Neural progenitor cell (in vitro differentiated cells): ENCODE measurements at regions not wholly inside any gene's neighbourhood (a gene's known extent, or its start where the extent isn't known, plus 50 kb on each side); places are given as distances from the start of the nearest gene placed in this dataset.

ENCODE experiments used
- EZH2 ChIP-seq: fragments of 200-600 bp; sonication (generic); IDR thresholded peaks from 2 replicates; pipeline ENCODE4 v1.6.1; 2017; ENCODE audit warnings: antibody characterized with exemption, mild to moderate bottlenecking, moderate library complexity
- EZH2phosphoT487 ChIP-seq: fragments of 200-600 bp; sonication (generic); IDR thresholded peaks from 2 replicates; pipeline ENCODE4 v1.6.1; 2017; ENCODE audit warnings: antibody characterized with exemption
- TF ChIP-seq, protein P1 (sequence below): fragments of 200-600 bp; sonication (generic); IDR thresholded peaks from 2 replicates; pipeline ENCODE4 v1.5.1; 2017; ENCODE audit warnings: antibody characterized with exemption, mild to moderate bottlenecking

DNA sequence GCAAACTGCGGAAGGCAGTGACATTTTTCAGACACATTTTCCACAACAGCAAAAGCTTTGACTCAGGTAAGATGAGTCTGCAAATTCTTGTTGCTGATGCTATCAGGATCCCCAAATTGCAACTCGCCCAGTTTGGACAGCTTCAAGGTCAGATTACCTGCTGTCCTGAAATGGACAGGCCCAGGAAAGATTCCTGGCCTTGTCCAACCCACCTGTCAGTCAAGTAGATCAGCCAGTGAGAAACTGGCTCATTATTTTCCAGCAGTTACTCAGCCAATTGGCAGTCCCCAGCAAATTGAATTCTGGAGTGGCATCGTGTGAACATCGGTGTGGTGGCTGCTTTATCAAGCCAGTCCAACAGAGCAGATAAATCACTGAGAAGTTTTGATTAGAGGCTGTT lies 84.5 kb upstream of the SNAP25 start:
- TF ChIP-seq, protein P1, sequence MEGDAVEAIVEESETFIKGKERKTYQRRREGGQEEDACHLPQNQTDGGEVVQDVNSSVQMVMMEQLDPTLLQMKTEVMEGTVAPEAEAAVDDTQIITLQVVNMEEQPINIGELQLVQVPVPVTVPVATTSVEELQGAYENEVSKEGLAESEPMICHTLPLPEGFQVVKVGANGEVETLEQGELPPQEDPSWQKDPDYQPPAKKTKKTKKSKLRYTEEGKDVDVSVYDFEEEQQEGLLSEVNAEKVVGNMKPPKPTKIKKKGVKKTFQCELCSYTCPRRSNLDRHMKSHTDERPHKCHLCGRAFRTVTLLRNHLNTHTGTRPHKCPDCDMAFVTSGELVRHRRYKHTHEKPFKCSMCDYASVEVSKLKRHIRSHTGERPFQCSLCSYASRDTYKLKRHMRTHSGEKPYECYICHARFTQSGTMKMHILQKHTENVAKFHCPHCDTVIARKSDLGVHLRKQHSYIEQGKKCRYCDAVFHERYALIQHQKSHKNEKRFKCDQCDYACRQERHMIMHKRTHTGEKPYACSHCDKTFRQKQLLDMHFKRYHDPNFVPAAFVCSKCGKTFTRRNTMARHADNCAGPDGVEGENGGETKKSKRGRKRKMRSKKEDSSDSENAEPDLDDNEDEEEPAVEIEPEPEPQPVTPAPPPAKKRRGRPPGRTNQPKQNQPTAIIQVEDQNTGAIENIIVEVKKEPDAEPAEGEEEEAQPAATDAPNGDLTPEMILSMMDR: no peak
- no peak for TF ChIP-seq EZH2
- no peak for TF ChIP-seq EZH2phosphoT487
